ENCODE measurements at regions not wholly inside any gene's neighbourhood (a gene's known extent, or its start where the extent isn't known, plus 50 kb on each side); places are given as distances from the start of the nearest gene placed in this dataset.

DNA sequence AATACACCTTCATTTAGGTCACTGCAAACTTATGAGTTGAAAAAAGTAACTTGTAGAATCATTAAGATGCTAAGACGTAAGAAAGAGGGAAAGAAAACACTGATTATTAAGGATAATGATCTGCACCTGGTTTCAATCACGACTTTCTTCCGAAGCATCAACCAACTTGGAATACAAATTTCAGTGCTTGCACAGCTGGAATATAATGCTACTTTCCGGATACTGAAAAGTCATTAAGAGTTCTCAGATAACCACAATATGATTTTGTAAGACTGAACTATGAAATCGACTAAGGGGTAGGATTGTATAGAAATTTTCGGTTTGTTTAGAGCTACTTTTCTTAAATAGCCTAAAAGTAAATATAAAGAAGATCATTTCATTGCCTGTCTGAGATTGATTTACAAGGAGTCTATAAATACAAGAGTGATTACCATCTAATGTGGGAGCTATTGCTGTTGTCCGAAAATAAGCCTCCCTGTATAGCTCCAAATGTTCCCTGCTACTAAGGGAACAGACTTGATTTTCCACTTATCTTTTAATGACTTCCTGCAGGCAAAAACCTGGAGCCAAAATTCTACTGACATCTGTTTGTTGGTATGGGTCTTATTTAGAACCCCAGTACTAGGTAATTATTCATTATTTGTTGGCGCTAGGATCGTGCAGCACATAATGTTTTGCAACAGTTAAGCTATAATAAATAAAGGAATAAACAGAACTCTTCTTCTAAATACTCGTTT lies 673.3 kb downstream of the KCNT2 start:
- DNase-seq (ENCODE audit: low spot score) = no peak

DNA sequence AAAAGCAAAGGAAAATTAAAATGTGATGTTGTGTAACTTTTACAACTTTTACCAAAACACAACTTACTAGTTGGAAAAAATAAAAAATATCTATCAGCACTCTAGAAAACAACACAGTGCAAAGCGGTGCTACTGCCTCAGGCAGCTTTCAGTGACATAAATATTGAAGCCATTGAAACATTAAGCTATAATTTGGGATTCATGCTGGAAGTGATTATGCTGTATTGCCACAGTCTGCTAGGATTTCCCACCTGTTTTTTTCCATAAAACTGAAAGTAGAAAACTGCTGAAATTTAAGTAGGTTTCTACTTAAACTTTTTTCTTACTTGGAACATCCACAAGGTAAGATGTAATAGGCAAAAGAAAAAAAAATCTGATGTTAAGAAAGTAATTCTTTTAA lies 674.4 kb downstream of the KCNT2 start:
- no peak for DNase-seq (ENCODE audit: low spot score)

DNA sequence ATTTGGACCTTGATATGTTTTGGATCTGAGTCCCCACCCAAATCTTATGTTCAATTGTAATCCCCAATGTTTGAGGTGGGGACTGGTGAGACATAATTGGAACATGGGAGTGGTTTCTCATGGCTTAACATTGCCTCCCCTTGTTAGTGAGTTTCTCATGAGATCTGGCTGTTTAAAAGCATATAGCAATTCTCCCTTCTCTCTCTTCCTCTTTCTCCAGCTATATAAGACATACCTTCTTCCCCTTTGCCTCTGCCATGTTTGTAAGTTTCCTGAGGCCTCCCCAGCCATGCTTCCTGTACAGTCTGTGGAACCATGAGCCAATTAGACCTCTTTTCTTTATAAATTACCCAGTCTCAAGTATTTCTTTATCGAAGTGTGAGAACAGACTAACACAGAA lies 692.4 kb downstream of the KCNT2 start:
- no peak for DNase-seq (ENCODE audit: low spot score)

DNA sequence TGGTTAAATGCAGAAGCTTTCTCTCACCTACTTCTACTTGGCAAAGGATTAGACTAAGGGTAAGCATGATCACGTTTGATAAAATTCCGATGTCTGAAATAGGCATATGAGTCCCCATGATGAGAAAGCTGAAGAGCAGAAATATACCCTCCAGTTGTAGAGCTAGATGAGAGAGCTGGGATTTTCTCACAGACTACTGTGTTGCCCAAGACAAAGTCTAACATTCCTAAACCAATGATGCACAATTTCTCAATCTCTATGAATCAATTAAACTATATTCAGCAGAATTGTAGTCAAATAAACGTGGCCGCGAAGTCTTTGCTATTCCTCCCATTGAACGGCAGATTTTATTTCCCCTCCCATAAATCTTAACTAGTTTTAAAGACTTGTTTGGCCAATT lies 699.2 kb downstream of the KCNT2 start:
- DNase-seq (ENCODE audit: low spot score) = no peak

DNA sequence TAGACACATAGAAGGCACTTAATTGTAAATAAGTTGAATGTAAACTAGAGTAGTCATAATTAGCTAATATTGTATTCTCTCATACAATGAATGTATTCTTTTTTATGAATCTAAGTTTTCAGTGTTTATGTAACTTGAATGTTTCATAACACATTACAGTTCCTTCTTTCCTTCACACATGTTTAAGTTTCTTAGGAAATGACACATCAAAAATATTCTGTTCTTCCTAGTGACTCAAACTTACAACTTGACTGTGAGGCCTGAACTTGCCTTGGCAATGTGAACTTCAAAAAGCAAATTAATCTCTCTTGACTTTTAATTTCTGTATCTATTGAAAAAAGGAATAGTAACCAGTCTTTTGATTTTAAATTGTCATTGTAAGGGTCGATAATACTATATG lies 700.1 kb downstream of the KCNT2 start:
- no peak for DNase-seq (ENCODE audit: low spot score)

DNA sequence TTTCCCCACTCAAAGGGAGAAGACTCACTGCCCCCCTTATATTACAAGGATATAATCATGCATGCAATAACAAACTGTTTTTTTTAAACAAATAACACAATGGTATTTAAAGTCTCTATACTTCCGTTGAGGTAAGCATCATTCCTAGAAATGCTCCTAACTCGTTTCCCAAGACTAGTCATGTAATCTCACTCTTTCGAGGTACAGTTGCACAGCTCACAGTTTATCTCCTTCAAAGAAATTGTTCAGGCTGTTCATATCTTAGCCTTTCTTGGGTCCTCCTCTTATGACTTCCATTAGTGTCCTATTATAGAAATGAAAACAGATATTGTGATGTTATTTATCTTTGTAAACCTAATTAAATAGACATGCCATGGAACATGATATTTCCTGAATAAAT lies 705.0 kb downstream of the KCNT2 start:
- no peak for DNase-seq (ENCODE audit: low spot score)

DNA sequence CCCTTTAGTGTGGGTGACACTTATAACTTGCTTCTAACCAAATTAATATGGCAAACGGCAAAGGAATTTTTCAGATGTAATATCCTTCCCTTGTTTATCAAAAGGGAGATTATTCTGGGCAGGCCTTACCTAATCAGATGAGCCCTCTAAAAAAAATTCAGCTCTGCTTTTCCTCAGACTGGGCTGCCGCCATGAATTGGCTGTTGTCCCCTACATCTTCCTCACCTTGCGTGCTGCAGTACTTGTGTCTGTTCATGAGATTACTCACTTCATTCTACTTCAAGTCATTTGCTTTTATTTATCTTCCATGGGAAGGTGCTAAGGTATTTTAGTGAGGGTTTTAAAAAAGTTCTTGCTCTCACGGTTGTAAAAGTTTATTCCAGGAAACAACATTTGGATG lies 705.5 kb downstream of the KCNT2 start:
- no peak for DNase-seq (ENCODE audit: low spot score)

DNA sequence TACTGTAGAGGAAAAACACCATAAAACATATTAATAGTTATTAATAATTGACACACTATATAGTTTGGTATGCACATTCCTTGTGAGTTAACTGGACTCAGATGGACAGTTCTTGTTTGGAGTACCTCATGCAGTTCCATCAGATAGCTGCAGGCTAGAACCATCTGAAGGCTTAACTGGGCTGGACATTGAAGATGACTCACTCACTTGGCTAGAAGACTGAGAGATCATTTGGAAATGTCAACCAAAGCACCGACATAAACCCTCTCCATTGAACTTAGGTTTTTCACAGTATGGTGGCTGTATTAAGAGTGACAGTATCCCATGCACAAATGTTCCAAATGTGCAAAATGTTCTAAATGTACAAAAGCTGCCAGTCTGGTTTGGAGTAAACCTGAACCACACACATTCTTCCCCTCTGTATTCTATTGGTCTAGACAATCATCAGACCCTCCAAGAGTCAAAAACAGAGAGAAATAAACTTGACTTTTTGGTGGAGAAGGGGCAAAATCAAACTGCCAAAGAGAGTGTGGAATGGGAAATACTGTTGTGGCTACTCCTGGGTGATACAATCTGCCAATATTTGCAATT lies 708.4 kb downstream of the KCNT2 start:
- DNase-seq (ENCODE audit: low spot score) = no peak

DNA sequence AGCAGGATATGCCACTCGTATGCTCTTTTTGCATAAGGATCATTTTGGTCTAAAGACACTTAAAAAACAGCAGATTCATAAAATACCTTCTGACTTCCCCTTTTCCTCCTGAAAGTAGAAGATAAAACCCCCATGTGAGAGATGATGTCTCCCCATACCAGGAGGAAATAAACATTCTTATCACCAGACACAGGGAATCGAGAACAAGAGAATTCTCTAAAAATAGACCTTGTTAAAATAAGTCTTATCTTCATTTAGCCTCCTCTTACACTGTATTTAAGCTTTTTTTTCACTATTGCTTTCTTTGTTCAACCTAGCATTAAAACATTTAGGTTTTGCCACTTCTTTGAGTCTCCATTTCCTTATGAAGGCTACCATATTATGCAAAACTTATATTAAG lies 709.3 kb downstream of the KCNT2 start:
- DNase-seq (ENCODE audit: low spot score) = no peak

DNA sequence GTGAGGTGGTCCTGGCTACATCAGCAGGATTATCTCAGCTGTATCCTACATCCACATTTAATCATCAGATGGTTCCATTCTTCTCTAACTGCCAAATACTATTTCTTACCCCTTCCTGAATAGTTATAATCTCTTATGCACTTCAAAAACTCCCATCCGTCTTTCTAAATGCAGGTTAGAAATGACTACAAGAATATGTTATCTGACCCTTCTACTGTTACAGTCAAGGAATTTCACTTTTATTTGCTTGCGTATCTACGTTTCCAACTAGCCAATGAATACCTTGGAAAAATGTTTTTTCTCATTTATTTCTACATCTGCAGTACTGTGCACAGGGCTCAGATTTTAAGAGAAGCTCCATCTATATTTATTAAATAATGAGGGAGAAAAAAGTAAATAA lies 709.9 kb downstream of the KCNT2 start:
- no peak for DNase-seq (ENCODE audit: low spot score)

DNA sequence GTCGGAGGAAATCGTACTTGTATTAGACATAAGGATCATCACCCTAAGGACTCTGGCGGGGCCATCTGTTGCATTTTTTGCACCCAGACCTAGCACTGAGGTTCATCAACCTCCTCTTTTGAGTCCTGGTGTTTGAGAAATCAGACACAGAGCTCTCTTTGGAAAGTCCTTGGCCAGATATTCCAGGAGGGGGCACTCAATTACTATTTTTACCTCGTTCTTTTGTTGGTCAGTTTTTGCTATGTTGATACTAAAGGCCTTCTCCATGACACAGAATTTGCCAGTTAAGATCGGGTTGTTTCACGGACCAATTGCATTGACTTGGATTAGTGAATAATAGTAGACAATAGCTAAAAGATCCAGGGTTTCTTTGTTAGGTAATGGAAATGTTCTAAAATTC lies 711.2 kb downstream of the KCNT2 start:
- DNase-seq (ENCODE audit: low spot score) = no peak

DNA sequence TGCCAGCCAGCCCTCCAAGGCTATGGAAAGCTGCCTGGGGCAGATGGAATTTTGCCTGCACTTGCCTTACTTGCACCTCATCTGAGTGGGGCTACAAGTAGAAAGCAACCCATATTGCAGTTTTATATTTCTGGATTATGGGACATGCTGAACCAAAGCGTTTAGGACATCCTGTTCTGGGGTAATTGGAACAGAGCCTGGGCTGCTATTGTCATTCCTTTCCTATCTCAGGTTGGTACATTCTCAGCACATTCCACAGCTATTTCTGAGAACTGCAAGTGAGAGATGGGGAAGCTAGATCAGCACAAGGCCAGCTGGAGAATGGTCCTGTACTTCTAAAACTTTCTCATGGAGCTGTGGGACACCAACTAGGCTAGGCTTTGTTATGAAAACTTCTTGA lies 713.8 kb downstream of the KCNT2 start:
- no peak for DNase-seq (ENCODE audit: low spot score)

DNA sequence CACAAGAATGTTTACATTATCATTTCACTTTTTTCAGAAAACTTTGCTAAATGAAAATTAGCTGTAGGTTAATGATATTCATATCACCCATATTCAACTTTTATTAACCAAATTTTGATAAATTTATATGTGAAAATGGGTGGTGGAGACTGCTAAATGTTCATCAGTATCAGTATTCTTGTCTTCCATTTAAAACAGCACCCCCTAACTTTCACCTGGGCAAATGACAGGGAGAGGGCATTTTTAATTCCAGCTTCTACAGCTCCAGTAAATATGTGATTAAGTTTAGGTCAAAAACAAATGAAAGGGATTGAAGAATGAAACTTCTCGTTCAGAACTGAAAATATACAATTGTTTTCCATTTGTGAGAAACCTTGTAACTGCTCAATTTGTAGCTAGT lies 722.2 kb downstream of the KCNT2 start:
- DNase-seq (ENCODE audit: low spot score) = no peak

DNA sequence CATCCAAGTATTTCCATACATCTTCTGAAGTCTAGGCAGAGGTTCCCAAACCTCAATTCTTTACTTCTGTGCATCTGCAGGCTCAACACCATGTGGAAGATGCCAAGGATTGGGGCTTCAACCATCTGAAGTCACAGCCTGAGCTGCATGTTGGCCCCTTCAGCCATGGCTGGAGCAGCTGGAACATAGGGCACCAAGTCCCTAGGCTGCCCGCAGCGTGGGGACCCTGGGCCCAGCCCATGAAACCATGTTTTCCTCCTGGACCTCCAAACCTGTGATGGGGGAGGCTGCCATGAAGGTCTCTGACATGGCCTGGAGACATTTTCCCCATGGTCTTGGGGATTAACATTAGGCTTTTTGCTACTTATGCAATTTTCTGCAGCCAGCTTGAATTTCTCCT lies 729.8 kb downstream of the KCNT2 start:
- DNase-seq (ENCODE audit: low spot score) = no peak

DNA sequence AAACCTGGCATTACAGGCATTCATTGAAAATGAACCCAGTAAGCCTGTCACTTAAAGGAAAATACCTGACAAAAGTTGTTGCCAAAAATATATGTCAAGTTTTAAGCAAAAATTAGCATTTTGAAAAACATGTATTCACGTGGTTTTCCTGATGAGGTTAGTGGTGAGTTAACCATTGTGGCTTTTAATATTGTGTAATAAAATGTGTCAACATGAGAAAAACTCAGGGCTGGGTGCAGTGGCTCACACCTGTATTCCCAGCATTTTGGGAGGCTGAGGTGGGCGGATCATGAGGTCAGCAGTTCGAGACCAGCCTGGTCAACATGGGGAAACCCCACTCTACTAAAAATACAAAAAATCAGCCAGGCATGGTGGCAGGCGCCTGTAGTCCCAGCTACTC lies 731.4 kb downstream of the KCNT2 start:
- DNase-seq (ENCODE audit: low spot score) = no peak

DNA sequence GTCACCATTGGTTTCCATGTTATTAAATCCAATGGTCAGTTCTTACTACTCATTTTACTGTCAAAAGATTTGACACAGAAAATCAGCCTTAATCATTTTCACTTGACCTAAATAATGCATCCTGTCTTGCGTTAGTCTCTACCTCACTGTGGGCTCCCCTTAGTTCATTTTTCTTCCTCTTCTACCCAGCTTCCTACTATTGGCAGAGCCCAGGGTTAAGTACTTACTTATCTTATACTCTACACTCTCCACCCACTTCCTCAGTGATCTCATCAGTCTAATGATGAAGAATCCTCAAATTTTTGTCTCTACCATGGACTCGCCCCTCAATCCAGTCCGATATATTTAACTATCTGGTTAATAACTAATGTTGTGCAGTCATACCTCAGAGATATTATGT lies 735.9 kb downstream of the KCNT2 start:
- DNase-seq (ENCODE audit: low spot score) = no peak

DNA sequence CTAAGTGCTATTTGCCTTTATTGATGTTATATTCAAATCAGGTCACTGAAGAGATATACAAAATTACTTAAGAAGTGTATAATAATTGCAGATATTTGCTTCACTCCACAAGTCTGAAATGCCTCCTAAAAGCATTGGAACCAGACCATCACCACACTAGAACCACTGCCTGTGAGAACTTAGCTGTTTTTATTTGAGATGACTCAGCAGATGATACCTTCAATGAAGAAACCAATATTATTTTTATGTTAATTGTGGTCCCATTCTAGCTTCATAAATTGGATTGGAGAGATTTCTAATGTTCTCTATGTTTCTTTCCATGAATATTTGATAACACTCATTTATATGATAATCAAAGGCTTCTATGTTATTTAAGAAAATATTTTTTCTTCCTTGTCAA lies 740.6 kb downstream of the KCNT2 start:
- no peak for DNase-seq (ENCODE audit: low spot score)

DNA sequence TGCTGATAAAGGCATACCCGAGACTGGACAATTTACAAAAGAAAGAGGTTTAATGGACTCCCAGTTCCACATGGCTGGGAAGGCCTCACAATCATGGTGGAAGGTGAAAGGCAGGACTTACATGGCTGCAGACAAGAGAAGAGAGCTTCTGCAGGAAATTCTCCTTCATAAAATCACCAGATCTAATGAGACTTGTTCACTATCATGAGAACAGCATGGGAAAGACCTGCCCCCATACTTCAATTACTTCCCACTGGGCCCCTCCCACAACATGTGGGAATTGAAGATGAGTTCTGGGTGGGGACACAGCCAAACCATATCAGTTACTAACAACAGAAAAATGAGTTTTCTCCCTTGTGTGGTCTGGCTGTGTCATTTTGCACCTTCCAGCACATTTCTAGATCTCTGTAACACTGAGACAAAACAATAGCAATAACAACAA lies 741.4 kb downstream of the KCNT2 start:
- DNase-seq (ENCODE audit: low spot score) = no peak

DNA sequence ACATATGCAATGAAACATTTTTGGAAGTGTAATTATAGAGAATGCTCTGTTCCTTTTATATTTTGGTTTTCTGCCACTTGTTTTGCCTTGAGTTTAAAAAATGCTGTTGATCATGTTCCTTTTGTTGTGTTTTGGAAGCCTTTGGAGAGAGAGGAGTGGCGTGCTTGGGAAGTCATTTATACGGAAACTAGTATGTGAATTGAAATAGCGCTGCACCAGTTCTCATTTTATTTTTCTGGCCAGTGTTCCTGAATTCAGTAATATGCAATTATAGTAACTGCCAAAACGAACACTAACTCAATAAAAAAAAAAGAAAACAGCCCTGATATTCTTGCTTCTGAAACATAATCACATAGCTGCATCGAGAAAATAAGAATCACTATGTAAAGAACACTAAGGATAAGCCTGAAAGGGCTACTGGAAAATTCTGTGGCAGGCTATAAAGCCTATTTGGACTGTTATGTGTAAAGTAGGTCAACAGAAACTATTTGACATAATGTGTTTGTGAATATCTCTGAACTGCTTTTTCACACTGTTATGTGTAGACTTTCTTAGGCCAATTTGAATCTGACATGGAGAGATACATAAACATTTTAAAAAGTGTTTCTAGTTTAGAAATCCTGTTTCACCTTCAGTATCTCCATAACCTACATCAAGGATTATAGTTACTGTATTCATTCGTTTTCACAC lies 742.0 kb downstream of the KCNT2 start:
- no peak for DNase-seq (ENCODE audit: low spot score)

DNA sequence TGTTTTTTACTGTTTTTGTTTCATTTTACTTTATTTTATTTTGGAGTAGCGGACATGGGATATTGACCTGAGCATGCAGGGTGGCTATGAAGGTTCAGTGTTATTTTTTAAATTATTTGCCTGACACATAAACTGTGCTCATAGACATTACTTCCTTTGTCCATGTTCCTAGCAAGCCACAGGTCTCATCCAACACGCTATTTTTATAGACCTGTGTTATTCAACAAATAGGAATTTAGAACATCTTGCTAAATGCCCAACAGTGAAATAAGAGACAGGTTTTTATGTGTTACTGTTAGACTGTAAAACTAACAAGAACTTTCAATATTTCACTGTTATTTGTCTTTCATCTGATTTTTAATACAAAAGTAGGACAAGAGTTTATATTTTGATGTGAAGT lies 756.4 kb downstream of the KCNT2 start:
- no peak for DNase-seq (ENCODE audit: low spot score)

DNA sequence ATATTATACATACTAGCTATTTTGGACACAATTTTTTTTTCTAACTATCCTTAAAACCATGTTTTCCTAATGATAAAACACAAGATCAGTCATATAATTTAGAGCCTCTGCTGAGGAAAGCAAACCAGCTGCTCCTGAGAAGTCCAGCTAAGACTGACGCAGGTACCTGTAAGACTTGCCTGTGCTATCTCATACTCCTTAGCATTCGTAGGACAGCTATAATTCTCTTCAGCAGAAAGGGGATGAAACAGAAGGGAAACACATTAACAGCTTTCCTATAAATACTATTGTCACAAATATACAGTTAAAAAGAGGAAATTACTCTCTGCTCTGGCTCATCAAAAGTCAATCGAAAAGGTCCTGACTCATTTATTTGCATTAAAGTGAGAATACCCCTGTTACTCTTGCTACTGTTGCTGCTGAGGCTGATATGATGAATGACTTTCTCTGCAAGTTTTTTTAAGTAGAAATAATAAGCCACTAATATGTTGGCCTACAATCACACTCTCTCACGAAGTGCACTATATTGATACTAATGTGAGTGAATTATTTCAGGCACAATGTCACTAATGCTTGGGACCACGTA lies 757.1 kb downstream of the KCNT2 start:
- no peak for DNase-seq (ENCODE audit: low spot score)

DNA sequence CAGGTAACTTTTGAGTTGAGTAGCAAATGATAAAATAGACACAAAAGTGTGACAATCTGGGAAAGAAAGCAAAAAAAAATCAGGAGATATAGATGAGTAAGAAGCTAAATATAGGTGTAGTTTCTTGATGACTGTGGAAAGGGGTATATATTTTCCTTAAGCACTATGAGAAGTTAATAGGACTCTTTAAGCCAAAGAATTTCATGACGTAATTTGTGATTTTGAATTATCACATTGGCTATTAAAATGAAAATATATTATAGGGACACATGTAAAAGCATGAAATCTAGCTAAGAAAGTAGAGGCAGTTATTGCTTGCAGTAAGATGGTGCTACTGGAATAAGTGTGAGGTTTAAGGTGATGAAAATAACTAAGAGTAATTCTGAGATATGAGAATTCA lies 759.1 kb downstream of the KCNT2 start:
- DNase-seq (ENCODE audit: low spot score) = no peak
